Activated CD4-positive, alpha-beta T cell treated with anti-CD3 and anti-CD28 coated beads for 24 hours (primary cell): ENCODE measurements at regions not wholly inside any gene's neighbourhood (a gene's known extent, or its start where the extent isn't known, plus 50 kb on each side); places are given as distances from the start of the nearest gene placed in this dataset.
A peak's percentile ranks its signal among the peaks of the same experiment; 100 is the strongest.

Source experiments
- DNase-seq, 2 donors: peaks; one replicate each; pipeline ENCODE4 v3.0.0-alpha.2; 2020; ENCODE audit warnings: low read depth in 2 of 2

- DNase-seq, result no peak
These were observed 203.8 kb downstream of the RPLP1 start for GRCh38 chr15:69656271-69657030.

DNA sequence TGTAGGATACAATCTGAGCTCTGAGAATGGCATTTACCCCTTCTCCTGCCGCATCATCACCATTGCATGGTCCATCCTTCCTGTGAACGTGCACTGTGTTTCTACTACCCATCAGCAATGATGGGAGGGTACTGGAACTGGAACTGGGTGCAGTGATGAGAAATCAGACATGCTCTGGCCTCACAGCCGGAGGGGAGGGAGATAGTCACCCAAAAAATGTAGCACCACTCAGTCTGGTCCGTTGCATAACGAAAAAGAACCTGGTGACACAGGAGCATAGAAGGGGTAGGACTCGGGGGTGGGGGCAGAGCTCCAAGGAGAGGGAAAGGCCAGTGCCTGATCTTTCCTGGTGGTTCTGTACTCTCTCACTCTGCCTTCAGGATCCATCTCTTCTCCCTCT lies 205.0 kb downstream of the RPLP1 start:
- no peak for DNase-seq

DNA sequence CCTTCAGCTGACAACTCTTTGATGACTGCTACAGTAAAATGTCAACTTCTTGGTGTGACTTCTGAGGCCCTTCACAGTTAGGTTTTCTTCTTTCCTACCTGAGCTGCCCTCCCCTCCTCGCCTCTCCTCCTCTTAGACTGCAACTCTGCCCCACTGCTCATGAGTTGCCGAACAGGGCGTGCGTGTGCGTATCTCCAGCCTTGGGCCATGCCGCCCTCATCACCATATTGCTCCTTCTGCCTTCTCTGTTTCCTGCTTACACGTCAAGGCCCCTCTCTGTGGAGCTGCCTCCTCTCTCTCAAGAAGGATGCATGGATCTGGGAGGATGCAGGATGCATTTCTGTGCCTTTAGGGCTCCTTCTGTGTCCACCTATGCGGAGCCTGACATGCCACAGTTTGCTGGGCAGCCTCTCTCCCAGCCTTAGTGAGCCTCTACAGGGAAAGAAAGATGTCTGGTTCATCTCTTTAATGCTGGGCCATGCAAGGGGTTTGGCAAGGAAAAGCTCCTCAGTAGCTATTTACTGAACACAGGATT lies 205.9 kb downstream of the RPLP1 start:
- no peak for DNase-seq

- no peak for DNase-seq
These were observed 206.9 kb downstream of the RPLP1 start for GRCh38 chr15:69659454-69660050.

- no peak for DNase-seq
These were observed 207.5 kb downstream of the RPLP1 start for GRCh38 chr15:69660114-69660513.

DNA sequence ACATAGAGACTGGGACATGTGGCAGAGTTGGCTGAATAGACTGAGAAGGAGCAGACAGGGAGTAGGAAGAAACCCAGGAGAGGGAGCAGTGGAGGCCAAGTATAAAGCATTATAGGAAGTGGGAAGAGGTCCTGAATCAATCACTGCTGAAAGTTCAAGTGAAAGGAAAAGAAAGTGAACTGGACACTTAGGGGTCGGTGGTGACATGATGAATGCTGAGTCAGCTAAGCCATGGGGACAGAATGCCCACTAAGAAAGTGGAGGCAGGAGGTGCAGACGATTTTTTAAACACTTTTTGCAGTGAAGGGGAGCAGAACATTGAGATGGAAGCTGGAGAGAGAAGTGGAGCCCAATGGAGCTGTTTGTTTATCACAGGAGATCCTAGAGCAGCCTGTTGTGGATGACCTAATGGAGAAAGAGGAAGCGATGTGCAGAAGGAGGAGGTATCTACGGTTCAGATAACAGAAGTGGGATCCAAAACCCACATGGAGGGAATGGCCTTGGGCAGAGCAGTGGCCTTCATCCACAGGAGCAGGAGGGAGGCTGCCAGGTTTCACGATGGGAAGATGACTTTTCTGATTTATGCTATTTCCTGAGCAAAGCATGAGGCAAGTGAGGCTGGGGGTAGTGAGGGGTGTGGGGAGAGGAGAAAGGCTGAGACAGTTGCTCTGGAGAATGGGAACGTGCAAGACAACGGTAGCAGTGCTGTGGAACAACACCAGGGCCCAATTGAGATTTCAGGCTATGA lies 208.2 kb downstream of the RPLP1 start:
- no peak for DNase-seq

GRCh38 chr15:69661446-69661845 lies 208.8 kb downstream of the RPLP1 start:
- no peak for DNase-seq

GRCh38 chr15:69661871-69662644 lies 209.4 kb downstream of the RPLP1 start:
- no peak for DNase-seq

DNA sequence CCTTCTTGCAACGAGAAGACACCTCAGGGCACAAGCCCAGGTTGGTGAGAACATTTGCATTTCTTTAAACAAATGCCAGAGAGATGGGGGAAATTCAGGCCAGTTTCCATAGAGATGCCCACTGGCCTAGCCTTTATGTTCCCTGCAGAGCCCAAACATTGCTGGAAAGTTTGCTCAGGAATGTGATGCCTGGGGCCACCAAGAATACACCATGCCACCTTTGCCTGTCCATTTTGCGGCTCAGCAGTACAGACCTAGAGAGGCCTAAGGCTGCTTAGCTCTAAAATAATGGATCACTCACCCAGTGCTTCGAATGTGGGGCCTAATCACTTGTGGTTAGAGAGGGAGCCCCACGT lies 210.0 kb downstream of the RPLP1 start:
- no peak for DNase-seq

GRCh38 chr15:69663441-69663840 lies 210.8 kb downstream of the RPLP1 start:
- no peak for DNase-seq

DNA sequence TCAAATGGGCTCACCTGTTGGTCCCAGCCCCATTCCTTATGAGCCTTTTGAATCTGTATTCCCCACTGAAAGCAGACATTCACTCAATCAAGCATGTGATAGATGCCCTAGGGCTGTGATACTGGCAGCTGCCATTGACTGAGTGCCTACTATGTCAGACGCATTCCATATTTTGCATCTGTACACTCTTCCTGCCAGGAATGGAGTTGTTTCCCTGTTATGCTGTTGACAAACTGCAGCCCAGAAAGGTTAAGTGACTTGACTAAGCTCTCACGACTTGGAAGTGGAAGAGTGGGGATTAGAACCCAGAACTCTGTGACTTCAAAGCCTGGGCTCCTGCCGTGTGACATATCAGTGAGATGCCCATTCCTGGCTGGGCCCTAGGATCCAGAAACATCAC lies 211.4 kb downstream of the RPLP1 start:
- no peak for DNase-seq

GRCh38 chr15:69664572-69665571 lies 212.3 kb downstream of the RPLP1 start:
- DNase-seq, result no peak

DNA sequence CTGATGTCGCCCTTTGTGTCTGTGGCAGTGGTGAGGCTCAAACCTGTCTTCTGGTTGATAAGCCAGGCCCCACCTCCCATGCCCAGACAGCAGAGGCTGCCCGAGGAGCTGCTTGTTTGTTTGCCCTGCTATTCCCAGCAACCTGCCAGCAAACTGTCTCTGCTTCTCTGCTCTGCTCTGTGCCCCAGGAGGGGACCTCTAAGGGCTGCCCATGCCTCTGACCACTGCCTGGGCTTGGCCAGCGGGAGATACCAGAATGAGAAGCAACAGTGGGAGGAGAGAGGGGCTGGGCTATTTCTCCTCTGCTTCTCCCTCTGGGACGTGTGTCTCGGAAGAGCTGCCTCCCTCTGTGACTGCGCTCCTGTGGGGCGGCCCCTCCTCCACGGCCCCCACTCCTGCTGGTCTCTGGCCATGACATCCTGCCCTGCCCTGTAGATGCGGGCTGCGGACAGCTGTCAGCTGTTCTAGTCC lies 213.1 kb downstream of the RPLP1 start:
- DNase-seq, result no peak

DNA sequence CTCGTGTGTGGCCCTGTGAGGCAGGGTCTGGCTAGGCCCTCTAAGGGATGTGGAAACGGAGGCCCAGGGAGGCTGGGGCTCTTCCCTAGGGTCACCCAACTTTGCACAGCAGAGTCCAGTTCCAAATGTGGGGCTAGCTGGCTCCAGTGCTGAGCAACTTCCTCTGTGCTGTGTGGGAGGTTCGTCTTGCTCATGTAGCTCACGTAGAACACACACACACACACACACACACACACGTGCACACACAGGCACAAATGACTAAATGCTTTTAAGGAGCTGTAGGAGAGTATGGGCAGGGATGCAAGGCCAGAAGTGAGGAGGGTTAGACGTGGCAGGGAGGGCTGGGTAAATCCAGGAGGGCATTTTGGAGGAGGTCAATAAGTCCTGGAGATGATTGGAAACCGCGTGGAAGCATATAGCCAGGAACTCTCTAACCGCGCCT lies 213.8 kb downstream of the RPLP1 start:
- peak in 1 of 2 donors; percentile 15 for DNase-seq

DNA sequence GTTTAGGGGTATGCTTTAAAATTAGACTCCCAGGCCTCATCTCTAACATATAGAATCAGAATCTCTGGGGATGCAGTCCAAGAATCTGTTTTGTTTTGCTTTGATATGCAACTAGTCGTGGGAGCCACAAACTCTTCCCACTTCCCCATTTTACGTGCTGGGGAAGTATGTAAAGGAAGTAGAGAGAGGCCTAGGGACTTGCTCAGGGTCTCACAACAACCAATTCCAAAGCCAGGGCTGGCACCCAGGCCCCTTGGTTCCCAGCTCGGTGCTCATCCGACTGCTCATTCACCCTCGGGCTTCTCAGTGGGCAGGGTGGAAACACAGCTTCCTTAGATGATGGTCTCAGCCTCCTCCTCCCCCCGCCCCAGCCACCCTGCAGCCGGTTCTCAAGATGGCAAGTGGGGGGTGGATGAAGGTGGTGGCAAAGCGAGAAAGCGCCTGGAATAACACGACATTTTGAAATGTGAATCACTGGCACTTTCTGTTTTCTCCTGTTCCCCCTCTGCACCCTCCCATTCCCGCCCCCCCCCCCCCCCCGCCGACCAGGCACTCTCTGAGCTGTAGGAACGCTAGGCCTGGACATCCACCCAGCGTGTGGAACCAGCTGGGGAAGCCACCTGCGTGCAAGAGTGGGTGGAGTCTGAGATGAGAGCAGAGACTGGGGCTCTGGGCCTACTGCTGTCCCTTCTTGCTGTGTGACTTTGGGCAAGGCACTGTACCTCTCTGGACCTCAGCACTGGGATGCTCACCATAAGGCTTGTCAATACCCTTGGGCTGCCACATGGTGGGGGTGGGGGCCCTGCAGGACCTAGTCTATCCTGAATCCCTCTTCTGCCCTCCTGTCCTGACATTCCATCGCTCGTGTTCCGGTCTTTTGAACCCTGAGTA lies 214.5 kb downstream of the RPLP1 start:
- DNase-seq, result no peak

DNA sequence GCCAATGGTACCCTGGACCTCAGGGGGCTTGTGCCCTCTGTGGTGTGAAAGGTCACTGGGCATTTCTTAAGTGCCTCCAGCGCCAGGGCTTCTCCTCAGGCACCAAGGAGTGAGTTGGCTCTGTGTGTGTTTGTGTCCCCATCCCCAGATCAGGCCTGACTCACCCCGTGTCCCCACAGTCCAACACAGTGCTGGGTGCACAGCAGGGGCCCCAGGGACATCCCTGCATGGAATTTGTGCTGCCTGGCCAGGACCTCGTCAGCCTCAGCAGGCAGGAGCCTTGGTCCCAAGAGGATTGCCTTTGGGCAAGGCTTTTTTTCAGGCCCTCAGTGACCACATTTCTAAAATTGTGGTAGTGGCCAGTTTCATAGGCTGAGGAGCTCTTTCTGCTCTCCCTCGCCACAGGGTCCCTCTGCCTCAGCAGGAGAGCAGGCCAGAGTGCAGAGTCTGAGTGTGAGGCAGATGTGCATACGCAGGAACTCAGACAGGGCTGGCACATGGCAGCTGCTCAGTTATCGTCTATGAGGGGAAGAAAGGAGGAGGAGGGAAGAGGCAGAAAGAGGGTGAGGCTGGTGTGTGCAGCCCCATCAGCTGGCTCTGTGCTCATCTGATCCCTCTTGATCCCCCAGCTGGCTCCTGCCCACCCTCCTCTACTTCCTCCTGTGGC lies 215.6 kb downstream of the RPLP1 start:
- no peak for DNase-seq

GRCh38 chr15:69668963-69669362 lies 216.3 kb downstream of the RPLP1 start:
- no peak for DNase-seq

- DNase-seq, result no peak
These were observed 216.8 kb downstream of the RPLP1 start for GRCh38 chr15:69669446-69669845.
